ENCODE measurements at regions not wholly inside any gene's neighbourhood (a gene's known extent, or its start where the extent isn't known, plus 50 kb on each side); places are given as distances from the start of the nearest gene placed in this dataset.

GRCh38 chr5:8289779-8290178 lies 420.8 kb downstream of the MTRR start:
- no peaks in the 10 kb centered on the region for H3K9me2 ChIP-seq (replicated peaks; ENCODE audit: insufficient read depth)
- no peaks in the 10 kb centered on the region for H3K9me3 ChIP-seq (ENCODE audit: low read depth)
- no peak overlapping the region for H3K4me3 ChIP-seq
- H2AFZ ChIP-seq: no peak overlapping the region
- TF ChIP-seq EZH2phosphoT487 (IDR thresholded peaks at IDR 0.05; ENCODE audit: low read depth, severe bottlenecking, unreplicated experiment) (no peak), EZH2 (IDR thresholded peaks at IDR 0.05; ENCODE audit: borderline replicate concordance) (no peak)
- TF ChIP-seq, protein P1, sequence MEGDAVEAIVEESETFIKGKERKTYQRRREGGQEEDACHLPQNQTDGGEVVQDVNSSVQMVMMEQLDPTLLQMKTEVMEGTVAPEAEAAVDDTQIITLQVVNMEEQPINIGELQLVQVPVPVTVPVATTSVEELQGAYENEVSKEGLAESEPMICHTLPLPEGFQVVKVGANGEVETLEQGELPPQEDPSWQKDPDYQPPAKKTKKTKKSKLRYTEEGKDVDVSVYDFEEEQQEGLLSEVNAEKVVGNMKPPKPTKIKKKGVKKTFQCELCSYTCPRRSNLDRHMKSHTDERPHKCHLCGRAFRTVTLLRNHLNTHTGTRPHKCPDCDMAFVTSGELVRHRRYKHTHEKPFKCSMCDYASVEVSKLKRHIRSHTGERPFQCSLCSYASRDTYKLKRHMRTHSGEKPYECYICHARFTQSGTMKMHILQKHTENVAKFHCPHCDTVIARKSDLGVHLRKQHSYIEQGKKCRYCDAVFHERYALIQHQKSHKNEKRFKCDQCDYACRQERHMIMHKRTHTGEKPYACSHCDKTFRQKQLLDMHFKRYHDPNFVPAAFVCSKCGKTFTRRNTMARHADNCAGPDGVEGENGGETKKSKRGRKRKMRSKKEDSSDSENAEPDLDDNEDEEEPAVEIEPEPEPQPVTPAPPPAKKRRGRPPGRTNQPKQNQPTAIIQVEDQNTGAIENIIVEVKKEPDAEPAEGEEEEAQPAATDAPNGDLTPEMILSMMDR (IDR thresholded peaks at IDR 0.05; ENCODE audit: poor library complexity): no peak
- no peak overlapping the region for H3K4me2 ChIP-seq
- no peaks in the 10 kb centered on the region for H3K79me2 ChIP-seq
- no peaks in the 10 kb centered on the region for H3K27me3 ChIP-seq
- no peak for DNase-seq (ENCODE audit: low spot score)
- 77% methylated on average over 1 of the region's 1 CpG for WGBS (ENCODE audit: low lambda C conversion rate, missing lambda C conversion rate)
- no peak overlapping the region for H3K27ac ChIP-seq
- no peaks in the 10 kb centered on the region for H4K20me1 ChIP-seq (ENCODE audit: insufficient read depth, poor library complexity, severe bottlenecking)
- H3K36me3 ChIP-seq (replicated peaks; ENCODE audit: insufficient read depth, low read depth): no peaks in the 10 kb centered on the region
- H3K4me1 ChIP-seq (ENCODE audit: insufficient read depth): no peaks in the 10 kb centered on the region

DNA sequence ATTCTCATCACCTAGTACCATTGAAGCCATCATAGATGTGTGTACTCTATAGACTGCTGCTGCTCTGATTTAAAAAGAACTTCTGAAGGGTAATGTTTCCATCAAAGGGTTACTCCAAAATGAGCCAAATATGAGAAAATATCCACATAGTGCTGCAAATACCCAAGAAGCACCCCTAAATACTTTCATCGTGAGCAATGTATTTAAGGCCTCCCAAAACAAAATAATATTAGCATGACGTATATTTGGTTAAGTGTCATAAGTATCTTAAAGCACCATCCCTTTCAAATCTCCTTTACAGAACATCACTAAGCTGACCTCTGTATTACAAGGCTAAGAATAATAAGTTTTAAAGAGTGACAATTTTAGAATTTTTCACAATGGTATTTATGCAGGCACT lies 421.8 kb downstream of the MTRR start:
- no peaks in the 10 kb centered on the region for H3K27me3 ChIP-seq
- H3K9me3 ChIP-seq (ENCODE audit: low read depth): no peaks in the 10 kb centered on the region
- 86% methylated on average over 2 of the region's 2 CpGs for WGBS (ENCODE audit: low lambda C conversion rate, missing lambda C conversion rate)
- no peak overlapping the region for H3K4me3 ChIP-seq
- H3K27ac ChIP-seq: no peak overlapping the region
- no peak overlapping the region for H2AFZ ChIP-seq
- H4K20me1 ChIP-seq (ENCODE audit: insufficient read depth, poor library complexity, severe bottlenecking): no peaks in the 10 kb centered on the region
- DNase-seq (ENCODE audit: low spot score): no peak
- H3K4me1 ChIP-seq (ENCODE audit: insufficient read depth): no peaks in the 10 kb centered on the region
- no peaks in the 10 kb centered on the region for H3K79me2 ChIP-seq
- no peaks in the 10 kb centered on the region for H3K9me2 ChIP-seq (replicated peaks; ENCODE audit: insufficient read depth)
- TF ChIP-seq EZH2 (IDR thresholded peaks at IDR 0.05; ENCODE audit: borderline replicate concordance) (no peak), EZH2phosphoT487 (IDR thresholded peaks at IDR 0.05; ENCODE audit: low read depth, severe bottlenecking, unreplicated experiment) (no peak)
- TF ChIP-seq, protein P1 (IDR thresholded peaks at IDR 0.05; ENCODE audit: poor library complexity): no peak
- no peaks in the 10 kb centered on the region for H3K36me3 ChIP-seq (replicated peaks; ENCODE audit: insufficient read depth, low read depth)
- H3K4me2 ChIP-seq: no peak overlapping the region

DNA sequence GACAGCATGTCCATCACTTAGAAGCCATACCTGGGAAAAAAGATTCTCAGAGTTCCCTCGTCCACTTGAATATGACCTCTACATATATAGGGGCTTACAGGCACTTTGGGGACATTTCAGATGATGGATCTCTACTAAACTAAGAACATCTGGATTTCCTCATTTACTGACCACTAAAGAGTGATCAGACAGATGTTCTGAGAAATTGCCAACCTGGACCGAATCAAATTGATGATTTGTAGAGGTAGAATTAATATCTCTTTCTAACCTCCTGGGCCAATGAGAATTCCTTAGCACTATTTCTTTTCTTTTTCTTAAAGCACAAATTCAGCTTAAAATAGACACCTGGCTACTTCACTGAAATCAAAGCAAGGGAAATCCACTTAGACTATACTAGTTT lies 422.7 kb downstream of the MTRR start:
- no peaks in the 10 kb centered on the region for H3K36me3 ChIP-seq (replicated peaks; ENCODE audit: insufficient read depth, low read depth)
- no peaks in the 10 kb centered on the region for H4K20me1 ChIP-seq (ENCODE audit: insufficient read depth, poor library complexity, severe bottlenecking)
- no peak overlapping the region for H2AFZ ChIP-seq
- H3K27me3 ChIP-seq: no peaks in the 10 kb centered on the region
- no peaks in the 10 kb centered on the region for H3K4me1 ChIP-seq (ENCODE audit: insufficient read depth)
- no peak for DNase-seq (ENCODE audit: low spot score)
- no peaks in the 10 kb centered on the region for H3K79me2 ChIP-seq
- no peaks in the 10 kb centered on the region for H3K9me3 ChIP-seq (ENCODE audit: low read depth)
- no peak overlapping the region for H3K27ac ChIP-seq
- 75% methylated on average over 2 of the region's 2 CpGs for WGBS (ENCODE audit: low lambda C conversion rate, missing lambda C conversion rate)
- H3K4me2 ChIP-seq: no peak overlapping the region
- no peak for TF ChIP-seq EZH2 (IDR thresholded peaks at IDR 0.05; ENCODE audit: borderline replicate concordance)
- TF ChIP-seq, protein P1 (IDR thresholded peaks at IDR 0.05; ENCODE audit: poor library complexity): no peak
- no peak for TF ChIP-seq EZH2phosphoT487 (IDR thresholded peaks at IDR 0.05; ENCODE audit: low read depth, severe bottlenecking, unreplicated experiment)
- H3K4me3 ChIP-seq: no peak overlapping the region
- H3K9me2 ChIP-seq (replicated peaks; ENCODE audit: insufficient read depth): no peaks in the 10 kb centered on the region

DNA sequence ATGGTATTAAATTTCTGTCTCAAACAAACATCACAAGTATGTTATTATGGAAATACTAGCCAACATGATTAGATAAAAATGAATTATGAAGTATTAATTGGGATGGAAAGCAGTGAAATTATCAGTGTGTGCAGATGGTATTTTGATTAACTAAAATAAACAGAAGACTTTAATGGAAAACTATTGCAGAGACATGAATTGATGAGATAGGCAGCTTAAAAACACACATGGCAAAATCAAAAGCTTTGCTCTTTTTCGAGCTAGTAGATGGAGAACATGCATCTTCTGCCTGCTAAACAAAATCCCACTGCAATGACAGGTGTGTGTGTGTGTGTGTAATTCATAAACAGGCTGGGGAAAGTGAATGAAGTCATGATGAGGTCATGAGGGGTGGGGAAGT lies 426.2 kb downstream of the MTRR start:
- Histone ChIP-seq H4K20me1 (ENCODE audit: insufficient read depth, poor library complexity, severe bottlenecking) (no peaks in the 10 kb centered on the region), H3K9me2 (replicated peaks; ENCODE audit: insufficient read depth) (no peaks in the 10 kb centered on the region), H3K9me3 (ENCODE audit: low read depth) (no peaks in the 10 kb centered on the region), H3K36me3 (replicated peaks; ENCODE audit: insufficient read depth, low read depth) (no peaks in the 10 kb centered on the region), H3K4me2 (no peak overlapping the region), H3K79me2 (no peaks in the 10 kb centered on the region), H3K4me1 (ENCODE audit: insufficient read depth) (no peaks in the 10 kb centered on the region), H3K27ac (no peak overlapping the region), H3K4me3 (no peak overlapping the region), H3K27me3 (no peaks in the 10 kb centered on the region), H2AFZ (no peak overlapping the region)
- TF ChIP-seq EZH2phosphoT487 (IDR thresholded peaks at IDR 0.05; ENCODE audit: low read depth, severe bottlenecking, unreplicated experiment) (no peak), EZH2 (IDR thresholded peaks at IDR 0.05; ENCODE audit: borderline replicate concordance) (no peak)
- TF ChIP-seq, protein P1 (IDR thresholded peaks at IDR 0.05; ENCODE audit: poor library complexity): no peak
- 50% methylated on average over 1 of the region's 1 CpG for WGBS (ENCODE audit: low lambda C conversion rate, missing lambda C conversion rate)
- DNase-seq (ENCODE audit: low spot score): no peak
